ENCODE measurements at regions not wholly inside any gene's neighbourhood (a gene's known extent, or its start where the extent isn't known, plus 50 kb on each side); places are given as distances from the start of the nearest gene placed in this dataset.

GRCh38 chr2:181778621-181779201 lies 98.4 kb upstream of the NEUROD1 start:
- H3K9me3 ChIP-seq (ENCODE audit: control insufficient read depth in 4 of 4, insufficient read depth in 3 of 4, low read length in 3 of 4), result no peaks in the 10 kb centered on the region
- no peak for ATAC-seq (ENCODE audit: insufficient read depth, low FRiP score)

GRCh38 chr2:181779288-181780021 lies 99.1 kb upstream of the NEUROD1 start:
- no peak for TF ChIP-seq CTCF (IDR thresholded peaks at IDR 0.05; ENCODE audit: control extremely low read depth, extremely low read depth)
- H3K27me3 ChIP-seq (ENCODE audit: control insufficient read depth in 3 of 3, insufficient read depth in 3 of 3, low read length in 2 of 3), result no peaks in the 10 kb centered on the region
- H3K9me3 ChIP-seq (ENCODE audit: control insufficient read depth in 4 of 4, insufficient read depth in 3 of 4, low read length in 3 of 4), result no peaks in the 10 kb centered on the region
- H3K27ac ChIP-seq (ENCODE audit: low read depth in 1 of 2, low read length in 1 of 2), result no peak overlapping the region
- ATAC-seq (ENCODE audit: insufficient read depth, low FRiP score), result no peak
- WGBS, 2 donors, result 63 to 72% methylated on average over 2 of the region's 2 CpGs
- no peaks in the 10 kb centered on the region for H3K36me3 ChIP-seq (ENCODE audit: control insufficient read depth in 4 of 4, insufficient read depth in 4 of 4, low read length in 4 of 4)
- DNase-seq, result peak in 1 of 3 donors; percentile 38
- no peak overlapping the region for H3K4me3 ChIP-seq
- H3K4me1 ChIP-seq (ENCODE audit: control insufficient read depth in 5 of 5, insufficient read depth in 5 of 5, low read length in 5 of 5), result peaks cover 0 to 24% (median 10%) of the 10 kb centered on the region in 5 donors
- H3K9ac ChIP-seq (ENCODE audit: insufficient read depth in 1 of 2, low read length in 2 of 2), result no peak overlapping the region

More at GRCh38 chr2:181778621-181779201, 98.4 kb upstream of the NEUROD1 start:
- no peak for TF ChIP-seq CTCF (IDR thresholded peaks at IDR 0.05; ENCODE audit: control extremely low read depth, extremely low read depth)
- Histone ChIP-seq H3K4me3 (no peak overlapping the region), H3K36me3 (ENCODE audit: control insufficient read depth in 4 of 4, insufficient read depth in 4 of 4, low read length in 4 of 4) (no peaks in the 10 kb centered on the region), H3K27ac (ENCODE audit: low read depth in 1 of 2, low read length in 1 of 2) (no peak overlapping the region), H3K9ac (ENCODE audit: insufficient read depth in 1 of 2, low read length in 2 of 2) (no peak overlapping the region), H3K4me1 (ENCODE audit: control insufficient read depth in 5 of 5, insufficient read depth in 5 of 5, low read length in 5 of 5) (peaks cover 0 to 22% (median 10%) of the 10 kb centered on the region in 5 donors), H3K27me3 (ENCODE audit: control insufficient read depth in 3 of 3, insufficient read depth in 3 of 3, low read length in 2 of 3) (no peaks in the 10 kb centered on the region)
- no peak for DNase-seq
- WGBS, 2 donors, result 88 to 91% methylated on average over 2 of the region's 2 CpGs

- no peak overlapping the region for H3K9ac ChIP-seq (ENCODE audit: insufficient read depth in 1 of 2, low read length in 2 of 2)
- peaks cover 0 to 29% (median 10%) of the 10 kb centered on the region in 5 donors for H3K4me1 ChIP-seq (ENCODE audit: control insufficient read depth in 5 of 5, insufficient read depth in 5 of 5, low read length in 5 of 5)
- no peaks in the 10 kb centered on the region for H3K27me3 ChIP-seq (ENCODE audit: control insufficient read depth in 3 of 3, insufficient read depth in 3 of 3, low read length in 2 of 3)
- H3K36me3 ChIP-seq (ENCODE audit: control insufficient read depth in 4 of 4, insufficient read depth in 4 of 4, low read length in 4 of 4), result no peaks in the 10 kb centered on the region
- no peak for ATAC-seq (ENCODE audit: insufficient read depth, low FRiP score)
- WGBS, 2 donors, result 64 to 70% methylated on average over 1 of the region's 1 CpG
- no peak overlapping the region for H3K27ac ChIP-seq (ENCODE audit: low read depth in 1 of 2, low read length in 1 of 2)
- H3K4me3 ChIP-seq, result no peak overlapping the region
- no peak for TF ChIP-seq CTCF (IDR thresholded peaks at IDR 0.05; ENCODE audit: control extremely low read depth, extremely low read depth)
- peak; percentile 70 to 86 (median 79) for DNase-seq
- no peaks in the 10 kb centered on the region for H3K9me3 ChIP-seq (ENCODE audit: control insufficient read depth in 4 of 4, insufficient read depth in 3 of 4, low read length in 3 of 4)
Observed at GRCh38 chr2:181780047-181780651, 99.8 kb upstream of the NEUROD1 start.
